ENCODE measurements at regions not wholly inside any gene's neighbourhood (a gene's known extent, or its start where the extent isn't known, plus 50 kb on each side); places are given as distances from the start of the nearest gene placed in this dataset.

DNA sequence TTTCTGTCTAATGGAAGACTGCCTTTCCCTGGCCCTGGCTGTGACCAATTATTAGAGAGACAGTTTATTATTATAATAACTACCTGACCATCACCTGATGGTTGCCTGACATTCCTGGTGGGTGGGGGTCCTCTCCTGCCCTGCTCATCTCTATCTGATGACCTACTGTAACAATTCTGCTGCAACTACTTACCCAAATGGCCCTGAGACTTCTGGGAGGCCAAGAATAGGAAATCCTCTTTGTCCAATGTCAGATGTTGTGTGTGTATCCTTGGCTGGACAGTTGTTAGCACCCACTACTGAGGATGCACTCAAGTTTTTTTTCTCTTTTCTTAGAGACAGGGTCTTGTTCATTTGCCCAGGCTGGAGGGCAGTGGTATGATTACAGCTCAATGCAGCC is 110.3 kb downstream of the DDX1 start:
- no peak for TF ChIP-seq CTCF (IDR thresholded peaks at IDR 0.05)
- TF ChIP-seq POLR2A (IDR thresholded peaks at IDR 0.05): no peak

Data from uterus (tissue), 2 donors.